A172 (cell line): ENCODE measurements at regions not wholly inside any gene's neighbourhood (a gene's known extent, or its start where the extent isn't known, plus 50 kb on each side); places are given as distances from the start of the nearest gene placed in this dataset.
"Not testable (repeated sequence)": the region's sequence is repeated elsewhere in the genome, so short reads cannot be mapped to it uniquely, and the experiment has no call there.

Experiments used
- DNase-seq: peaks from one replicate; pipeline ENCODE4 v3.0.0-alpha.2; 2015; ENCODE audit warnings: low spot score

DNA sequence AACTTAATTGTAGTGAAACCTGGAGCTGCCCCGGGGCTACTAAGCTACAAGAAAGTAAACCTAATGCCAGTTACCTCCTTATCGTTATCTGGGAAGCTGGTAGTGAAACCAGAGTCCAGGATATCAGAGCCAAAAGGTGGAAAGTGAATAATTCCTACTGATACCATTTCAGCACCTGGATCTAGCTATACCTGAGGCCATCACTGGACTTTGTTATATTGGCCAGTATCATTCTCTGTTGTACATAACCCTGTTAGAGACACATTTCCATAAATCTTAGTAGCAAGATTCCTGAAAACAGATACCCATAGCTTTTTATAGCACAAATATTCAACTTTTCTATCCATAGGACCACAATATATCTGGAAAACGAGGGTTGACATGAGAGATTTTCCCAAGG is 538.0 kb downstream of the GRIN2A start:
- DNase-seq = no peak

GRCh38 chr16:9645911-9646310 is 536.3 kb downstream of the GRIN2A start:
- DNase-seq = no peak

DNA sequence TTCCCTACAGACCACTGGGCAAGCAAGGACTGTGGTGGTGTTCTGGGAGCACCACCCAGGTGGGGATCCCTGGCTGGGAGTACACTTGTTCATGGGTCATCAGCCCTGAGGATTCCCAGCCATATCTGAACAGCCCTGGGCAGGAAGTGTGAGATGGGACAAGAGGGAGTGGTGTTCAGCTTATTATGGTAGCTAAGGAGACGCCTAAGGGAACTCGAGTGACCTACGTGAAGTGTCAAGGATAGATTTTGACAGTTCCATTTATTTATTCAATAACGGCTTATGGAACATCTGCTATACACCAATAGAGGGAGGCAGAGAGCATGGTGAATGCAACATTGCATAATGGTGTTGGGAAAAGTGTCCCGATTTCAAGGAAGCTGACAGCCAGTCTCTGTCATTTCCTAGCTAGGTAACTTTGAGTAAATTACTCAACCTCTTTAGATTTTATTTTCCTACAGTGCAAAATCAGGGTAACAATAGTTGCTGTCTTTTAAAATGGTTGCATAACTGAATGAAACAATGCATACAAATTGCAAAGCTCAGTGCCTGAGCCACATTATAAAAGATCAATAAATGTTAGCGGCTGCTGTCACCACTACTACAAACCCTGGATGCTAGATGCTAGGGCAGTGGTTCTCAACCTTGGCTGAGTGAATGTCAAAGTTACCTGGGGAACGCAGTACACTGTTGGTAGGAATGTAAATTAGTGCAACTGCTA is 534.1 kb downstream of the GRIN2A start:
- DNase-seq = peak; percentile 4

GRCh38 chr16:9650284-9650683 is 531.9 kb downstream of the GRIN2A start:
- DNase-seq = no peak

GRCh38 chr16:9655051-9655450 is 527.2 kb downstream of the GRIN2A start:
- DNase-seq = no peak

GRCh38 chr16:9657641-9658040 is 524.6 kb downstream of the GRIN2A start:
- no peak for DNase-seq

DNA sequence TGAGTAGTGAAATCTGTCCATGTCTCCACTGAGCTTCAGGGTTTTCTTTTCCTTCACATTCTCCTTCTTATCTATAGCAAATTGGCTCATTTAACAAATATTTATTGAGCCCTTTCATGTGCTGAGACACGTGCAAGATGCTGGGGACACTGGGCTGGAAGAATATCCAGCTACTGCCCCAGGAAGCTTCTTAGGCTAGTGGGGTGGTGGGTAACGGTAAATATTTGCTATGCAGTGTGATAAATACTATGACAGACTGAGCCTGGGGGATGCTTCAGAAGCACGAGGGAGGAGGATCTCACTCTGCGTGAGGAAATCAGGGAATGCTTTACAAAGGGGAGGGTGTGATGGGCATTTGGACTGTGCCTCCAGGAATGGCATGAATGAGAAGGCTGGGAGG is 524.1 kb downstream of the GRIN2A start:
- no peak for DNase-seq

- no peak for DNase-seq
These were observed 523.6 kb downstream of the GRIN2A start for GRCh38 chr16:9658586-9658985.

DNA sequence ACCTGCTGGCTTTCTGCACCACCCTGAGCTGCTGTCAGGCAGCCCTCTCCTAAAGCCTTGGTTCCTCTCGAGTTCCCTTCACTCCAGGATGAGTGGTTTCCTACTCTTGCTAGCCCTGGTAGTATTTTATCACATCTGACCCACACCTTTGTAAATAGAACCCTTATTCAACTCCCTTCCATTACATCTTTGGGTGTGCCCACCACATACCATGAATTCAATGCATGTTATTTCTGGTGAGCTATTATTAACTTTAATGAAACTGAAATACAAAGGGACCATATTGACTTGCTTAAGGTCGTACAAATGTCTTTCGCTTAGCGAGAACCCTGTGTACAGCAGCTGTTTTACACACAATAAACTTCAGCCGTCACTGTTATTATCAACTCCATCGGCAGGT is 521.3 kb downstream of the GRIN2A start:
- DNase-seq = no peak

DNA sequence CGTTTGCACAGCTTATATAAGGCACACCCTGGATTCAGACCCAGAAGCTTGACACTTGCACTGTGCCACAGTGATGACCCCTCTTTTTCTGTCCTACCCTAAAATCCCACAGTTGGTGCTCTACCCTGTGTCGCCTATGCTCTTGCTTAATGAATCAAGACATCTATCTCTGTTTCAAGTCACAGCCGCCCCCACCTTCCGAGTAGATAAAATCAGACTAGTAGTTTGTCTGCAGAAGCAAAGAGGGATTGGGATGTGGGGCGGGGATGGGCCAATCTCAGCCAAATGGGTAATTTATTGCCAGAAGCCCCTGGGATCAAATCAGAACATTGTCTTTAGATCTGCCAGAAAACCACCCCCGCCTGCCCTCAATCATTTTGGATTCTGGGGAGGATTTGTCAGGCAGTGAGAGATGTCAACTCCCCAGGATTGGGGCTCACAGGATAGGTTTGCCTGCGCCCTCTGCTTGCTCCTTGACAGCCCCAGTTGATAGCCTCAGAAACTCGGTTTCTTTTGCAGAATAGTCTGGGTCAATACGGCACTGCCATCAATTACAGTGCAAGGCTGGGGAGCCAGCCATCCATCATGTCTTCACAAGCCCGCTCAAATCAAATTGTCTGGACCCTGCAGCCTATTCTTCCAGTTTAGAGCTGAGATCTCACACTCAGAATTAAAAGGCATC is 520.8 kb downstream of the GRIN2A start:
- no peak for DNase-seq

DNA sequence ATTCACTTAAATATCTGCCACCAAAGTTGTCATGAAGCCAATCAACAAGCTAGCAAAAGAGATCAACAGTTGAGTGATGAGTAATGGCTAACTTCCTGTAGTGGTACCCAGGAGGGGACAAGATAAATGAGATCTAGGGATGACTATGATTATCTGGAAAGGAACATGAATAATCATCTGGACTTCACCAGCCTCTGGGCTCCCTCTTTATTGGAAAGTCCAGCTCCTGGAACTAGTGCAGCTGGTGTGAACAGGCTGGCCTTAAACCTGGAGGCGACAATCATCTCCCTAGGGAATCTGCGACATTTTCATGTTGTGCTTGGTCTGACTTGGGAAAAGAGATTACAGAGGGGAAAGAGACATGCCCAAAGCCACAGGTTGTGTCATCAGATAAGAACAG is 518.6 kb downstream of the GRIN2A start:
- no peak for DNase-seq

DNA sequence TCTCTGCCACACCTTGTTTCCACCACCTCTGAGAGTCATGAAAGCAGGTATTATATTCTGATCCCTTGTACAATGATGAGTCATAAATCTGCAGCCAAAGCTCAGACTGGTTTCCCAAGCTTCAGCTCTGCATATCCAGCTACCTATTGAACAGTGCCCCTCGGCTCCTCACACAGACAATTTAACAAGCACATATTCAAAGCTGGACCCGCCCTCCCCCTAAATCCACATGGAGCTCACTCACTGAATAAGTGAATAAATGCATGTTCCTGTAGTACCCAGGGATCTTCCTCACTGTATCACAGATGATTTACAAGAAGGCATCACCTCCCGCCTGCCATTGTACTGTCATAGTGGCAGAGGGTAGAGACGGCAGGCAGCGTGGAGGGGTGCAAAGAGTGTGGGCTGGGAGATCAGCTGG is 516.4 kb downstream of the GRIN2A start:
- DNase-seq = no peak

DNA sequence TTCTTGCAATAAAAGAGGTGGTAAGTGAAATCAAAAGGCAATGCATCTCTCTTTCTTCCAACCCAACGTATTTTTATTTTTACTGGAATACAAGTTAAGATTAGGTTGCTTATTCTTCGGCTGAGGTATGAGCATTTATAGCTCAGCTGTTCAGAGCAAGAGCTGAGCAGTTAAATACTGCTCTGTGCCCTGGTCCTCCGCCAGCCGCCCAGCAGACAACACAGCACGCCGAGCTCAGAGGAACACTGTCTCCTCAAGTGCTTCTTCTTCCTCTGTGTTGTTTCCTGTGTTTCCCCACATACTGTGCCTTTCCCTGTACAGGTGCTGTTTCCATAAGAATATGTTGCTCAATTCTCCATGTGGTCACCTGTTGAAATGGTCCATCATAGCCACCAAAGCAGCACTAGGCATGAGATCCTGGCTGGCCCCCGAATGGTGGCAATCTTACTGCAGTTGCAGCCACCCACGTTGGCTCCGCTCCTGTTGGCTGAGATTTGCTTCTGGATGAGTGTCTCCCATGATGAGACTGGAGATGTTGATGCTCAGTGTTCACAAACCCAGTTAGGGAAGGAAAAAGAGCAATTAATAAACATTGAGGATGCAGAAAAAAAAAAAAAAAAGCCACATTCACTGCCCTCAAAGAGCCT is 515.3 kb downstream of the GRIN2A start:
- DNase-seq = no peak

DNA sequence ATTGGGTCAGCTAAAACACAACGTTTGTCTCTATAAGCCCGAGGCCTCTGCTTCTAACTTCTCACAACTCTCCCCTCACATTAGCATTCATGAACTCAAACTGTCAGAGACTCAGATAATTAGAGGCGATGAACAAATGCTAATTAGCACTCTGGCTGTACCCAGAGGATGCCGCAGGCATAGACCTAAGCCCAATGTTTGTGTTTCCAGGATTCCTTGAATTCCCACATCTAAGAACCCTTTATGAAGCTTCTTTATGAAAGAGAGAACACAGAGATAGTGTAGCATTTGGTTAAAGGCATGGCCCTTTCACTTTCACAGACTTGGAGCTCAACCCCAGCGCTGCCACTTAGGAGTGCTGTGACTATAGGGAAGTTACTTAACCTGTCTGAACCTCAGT is 512.2 kb downstream of the GRIN2A start:
- DNase-seq = no peak

- DNase-seq = not testable (repeated sequence)
These were observed 511.6 kb downstream of the GRIN2A start for GRCh38 chr16:9670616-9671015.

DNA sequence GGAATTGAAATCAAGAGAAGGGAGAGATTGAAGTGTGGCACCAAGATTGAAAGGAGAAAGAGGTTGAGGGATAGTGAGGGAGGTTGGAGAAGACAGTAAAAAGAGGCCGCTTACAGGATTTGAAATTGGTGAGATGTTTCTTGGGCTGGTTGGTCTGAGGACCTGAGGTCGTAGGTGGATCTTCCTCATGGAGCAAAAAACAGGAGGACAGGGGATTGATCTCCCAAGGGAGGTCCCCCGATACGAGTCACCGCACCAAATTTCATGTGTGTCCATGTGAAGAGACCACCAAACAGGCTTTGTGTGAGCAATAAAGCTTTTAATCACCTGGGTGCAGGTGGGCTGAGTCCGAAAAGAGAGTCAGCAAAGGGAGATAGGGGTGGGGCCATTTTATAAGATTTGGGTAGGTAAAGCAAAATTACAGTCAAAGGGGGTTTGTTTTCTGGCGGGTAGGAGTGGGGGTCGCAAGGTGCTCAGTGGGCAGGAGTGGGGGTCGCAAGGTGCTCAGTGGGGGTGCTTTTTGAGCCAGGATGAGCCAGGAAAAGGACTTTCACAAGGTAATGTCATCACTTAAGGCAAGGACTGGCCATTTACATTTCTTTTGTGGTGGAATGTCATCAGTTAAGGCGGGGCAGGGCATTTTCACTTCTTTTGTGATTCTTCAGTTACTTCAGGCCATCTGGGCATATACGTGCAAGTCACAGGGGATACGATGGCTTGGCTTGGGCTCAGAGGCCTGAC is 505.5 kb downstream of the GRIN2A start:
- DNase-seq = not testable (repeated sequence)

DNA sequence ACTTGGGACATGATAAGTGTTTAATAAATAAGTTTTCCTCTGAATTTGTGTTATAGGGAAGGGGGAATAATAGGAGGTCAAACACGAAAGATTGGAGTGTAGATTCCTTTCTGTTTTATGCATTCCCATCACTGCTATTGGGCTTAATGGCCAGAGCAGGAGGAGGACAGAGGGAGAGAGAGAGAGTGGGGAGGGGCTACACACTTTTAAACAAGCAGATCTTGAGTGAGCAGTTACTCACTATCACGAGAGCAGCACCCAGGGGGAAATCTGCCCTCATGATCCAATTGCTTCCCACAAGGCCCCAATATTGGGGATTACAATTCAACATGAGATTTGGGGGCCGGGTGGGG is 505.0 kb downstream of the GRIN2A start:
- no peak for DNase-seq

GRCh38 chr16:9679213-9679767 is 502.9 kb downstream of the GRIN2A start:
- no peak for DNase-seq

DNA sequence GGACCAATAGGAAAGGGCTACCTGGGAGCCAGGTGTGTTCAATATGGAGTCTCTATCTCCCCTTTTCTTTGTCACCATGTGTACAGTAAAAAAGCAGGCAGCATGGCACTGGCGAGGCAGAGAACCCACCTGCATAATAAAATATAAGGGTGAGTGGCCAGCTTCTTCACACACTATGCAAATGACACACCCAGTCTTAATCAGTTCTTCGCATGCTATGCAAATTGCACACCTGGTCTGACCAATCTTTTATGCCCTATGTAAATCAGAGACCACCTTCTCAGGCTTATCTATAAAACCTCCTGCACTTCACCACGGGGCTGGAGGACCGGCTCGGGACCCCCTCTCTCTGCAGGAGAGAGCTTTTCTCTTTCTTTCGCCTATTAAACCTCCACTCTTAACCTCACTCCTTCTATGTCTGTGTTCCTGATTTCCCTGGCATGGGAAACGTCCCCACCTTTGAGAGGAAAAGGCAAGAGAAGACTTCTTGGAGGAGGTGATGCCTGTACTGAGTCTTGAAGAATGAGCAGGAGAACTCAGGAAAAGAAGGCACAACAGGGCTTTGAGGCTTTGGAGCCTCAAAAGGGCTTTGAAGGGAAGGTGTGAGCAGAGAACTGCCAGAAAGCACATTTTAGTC is 502.1 kb downstream of the GRIN2A start:
- DNase-seq = no peak

- no peak for DNase-seq
These were observed 501.3 kb downstream of the GRIN2A start for GRCh38 chr16:9680968-9681367.

- no peak for DNase-seq
These were observed 500.7 kb downstream of the GRIN2A start for GRCh38 chr16:9681508-9681907.

DNA sequence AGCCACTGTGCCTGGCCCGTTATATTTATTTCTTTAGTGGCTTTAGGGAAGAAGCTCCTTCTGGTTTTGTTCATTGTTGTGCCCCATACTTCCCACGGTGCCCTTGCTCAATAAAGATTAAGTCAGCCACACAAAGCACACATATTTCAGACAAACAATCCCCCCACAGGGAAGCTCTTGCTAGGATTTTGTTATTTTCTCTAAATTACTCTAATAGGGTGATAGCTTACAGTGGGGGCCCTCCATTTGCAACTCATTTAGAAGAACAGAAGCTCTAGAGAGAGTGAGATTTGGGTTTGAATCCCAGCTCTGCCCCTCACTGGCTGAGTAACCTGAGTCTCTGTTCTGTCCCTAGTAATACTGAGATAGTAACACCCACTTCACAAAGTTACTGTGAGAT is 499.9 kb downstream of the GRIN2A start:
- DNase-seq = no peak
